ENCODE measurements at regions not wholly inside any gene's neighbourhood (a gene's known extent, or its start where the extent isn't known, plus 50 kb on each side); places are given as distances from the start of the nearest gene placed in this dataset.

GRCh38 chr15:97870771-97871170 lies 89.7 kb upstream of the ARRDC4 start:
- no peak for DNase-seq

DNA sequence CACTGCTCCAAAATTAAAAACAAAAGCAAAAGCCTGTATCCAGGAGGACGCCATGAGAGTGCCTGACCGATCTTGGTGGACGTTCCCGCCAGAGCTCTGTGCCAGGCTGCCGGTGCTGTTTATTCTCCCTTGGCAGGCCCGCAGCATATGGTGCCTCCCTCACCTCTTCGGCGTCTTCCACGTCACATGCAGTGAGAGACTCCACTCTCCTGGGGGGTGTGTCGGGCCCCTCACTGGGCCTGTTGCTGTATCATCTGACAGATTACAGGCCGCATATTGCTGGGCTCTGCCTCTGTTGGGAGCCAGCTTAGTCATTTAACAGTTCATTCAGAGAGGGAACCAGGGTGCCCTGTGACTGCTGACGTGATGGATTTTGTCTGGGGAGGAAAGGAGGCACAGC lies 86.4 kb upstream of the ARRDC4 start:
- DNase-seq: no peak

- no peak for DNase-seq
These were observed 85.4 kb upstream of the ARRDC4 start for GRCh38 chr15:97875025-97875512.

DNA sequence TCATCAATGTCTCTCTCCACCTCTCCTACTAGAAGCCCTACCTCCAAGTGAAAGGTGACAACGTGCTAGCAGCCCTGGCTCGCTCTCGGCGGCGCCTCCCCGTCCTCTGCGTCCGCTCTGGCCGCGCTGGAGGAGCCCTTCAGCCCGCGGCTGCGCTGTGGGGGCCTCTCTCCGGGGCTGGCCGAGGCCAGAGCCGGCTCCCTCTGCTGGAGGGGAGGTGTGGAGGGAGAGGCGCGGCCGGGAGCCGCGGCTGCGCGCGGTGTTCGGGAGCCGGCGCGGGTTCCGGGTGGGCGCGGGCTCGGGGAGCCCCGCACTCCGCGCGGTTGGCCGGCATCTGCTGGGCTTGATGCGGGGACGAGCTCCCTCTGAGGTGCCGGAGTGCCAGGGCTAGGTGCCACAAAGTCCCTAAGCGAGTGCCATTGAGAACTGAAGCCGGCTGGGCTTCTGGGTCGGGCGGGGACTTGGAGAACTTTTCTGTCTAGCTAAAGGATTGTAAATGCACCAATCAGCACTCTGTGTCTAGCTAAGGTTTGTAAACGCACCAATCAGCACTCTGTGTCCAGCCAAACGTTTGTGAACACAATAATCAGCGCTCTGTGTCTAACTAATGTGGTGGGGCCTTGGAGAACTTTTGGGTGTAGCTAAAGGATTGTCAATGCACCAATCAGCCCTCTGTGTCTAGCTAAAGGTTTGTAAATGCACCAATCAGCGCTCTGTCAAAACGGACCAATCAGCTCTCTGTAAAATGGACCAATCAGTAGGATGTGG lies 84.8 kb upstream of the ARRDC4 start:
- DNase-seq: no peak

DNA sequence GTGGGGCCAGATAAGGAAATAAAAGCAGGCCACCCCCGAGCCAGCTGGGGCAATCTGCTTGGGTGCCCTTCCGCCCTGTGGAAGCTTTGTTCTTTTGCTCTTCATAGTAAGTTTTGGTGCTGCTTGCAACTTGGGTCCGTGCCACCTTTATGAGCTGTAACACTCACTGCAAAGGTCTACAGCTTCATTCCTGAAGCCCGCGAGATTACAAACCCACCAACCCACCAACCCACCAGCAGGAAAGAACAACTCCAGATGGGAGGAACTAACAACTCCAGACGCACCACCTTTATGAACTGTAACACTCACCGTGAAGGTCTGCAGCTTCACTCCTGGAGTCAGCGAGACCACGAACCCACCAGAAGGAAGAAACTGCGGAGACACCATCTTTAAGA lies 84.2 kb upstream of the ARRDC4 start:
- no peak for DNase-seq

DNA sequence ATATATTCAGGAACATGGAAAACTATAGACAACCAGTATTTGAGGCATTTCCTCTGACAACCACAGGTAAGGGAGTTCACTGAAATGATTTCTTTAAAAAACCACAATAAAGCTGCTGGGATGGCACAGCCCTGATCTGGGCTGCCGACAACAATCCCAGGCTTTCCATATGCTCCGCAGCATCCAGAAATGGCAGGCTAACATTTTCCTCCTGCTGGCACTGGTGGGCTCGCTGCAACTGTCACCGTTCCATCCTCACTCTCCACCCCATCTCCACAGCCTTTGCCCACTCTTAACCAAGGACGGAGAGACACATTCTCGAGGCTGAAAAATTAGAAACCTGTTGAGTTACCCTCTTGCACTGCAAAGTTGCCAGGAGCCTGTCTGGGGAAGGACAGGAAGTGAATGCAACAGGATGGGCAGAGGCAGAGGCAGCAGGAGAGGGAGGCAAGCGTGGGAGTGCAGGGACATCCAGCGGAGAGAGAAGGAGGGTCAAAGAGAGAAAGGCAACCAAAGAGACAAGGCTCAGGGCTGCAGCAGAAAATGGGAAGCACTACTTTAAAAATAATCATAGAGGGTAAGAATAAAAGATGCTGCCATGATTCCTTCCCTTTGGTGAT lies 79.0 kb upstream of the ARRDC4 start:
- no peak for DNase-seq

- DNase-seq: no peak
These were observed 75.9 kb upstream of the ARRDC4 start for GRCh38 chr15:97884513-97885131.

GRCh38 chr15:97890307-97890706 lies 70.2 kb upstream of the ARRDC4 start:
- DNase-seq: no peak

DNA sequence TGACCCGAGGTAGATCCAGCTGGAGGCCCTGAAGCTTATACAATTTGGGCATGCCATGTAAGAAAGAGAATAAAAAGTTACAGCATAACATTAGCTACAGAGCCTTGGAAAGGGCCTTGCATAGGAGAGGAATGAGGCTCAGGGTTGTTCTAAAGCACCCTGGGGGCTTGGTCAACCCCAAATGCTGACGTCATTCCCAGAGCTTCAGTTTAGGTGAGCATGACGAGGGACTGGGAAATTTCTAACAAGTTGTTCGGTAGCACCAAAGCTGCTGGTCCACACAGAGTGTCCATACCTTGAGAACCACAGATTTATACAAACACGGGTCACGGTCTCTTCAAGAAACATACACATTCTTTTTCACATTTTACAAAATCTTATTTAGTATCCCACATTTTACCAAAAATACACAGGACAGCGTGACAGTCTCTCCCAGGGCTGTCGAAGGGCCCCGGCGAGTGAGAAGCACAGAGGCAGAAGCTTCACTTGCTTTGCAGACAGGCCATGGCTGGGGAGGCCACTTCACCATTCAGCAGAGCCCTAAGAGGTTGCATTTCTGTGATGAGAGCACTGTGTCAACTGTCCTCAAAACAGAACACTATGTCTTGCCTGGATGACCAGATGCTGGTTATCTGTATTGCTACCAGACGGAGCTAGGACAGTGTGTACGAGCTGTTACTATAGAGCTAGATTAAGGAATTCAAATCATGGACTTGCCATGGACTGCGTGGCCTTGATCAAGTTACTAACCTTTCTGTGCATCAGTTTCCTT lies 68.2 kb upstream of the ARRDC4 start:
- no peak for DNase-seq

GRCh38 chr15:97893967-97894366 lies 66.5 kb upstream of the ARRDC4 start:
- no peak for DNase-seq

GRCh38 chr15:97899981-97900380 lies 60.5 kb upstream of the ARRDC4 start:
- no peak for DNase-seq

- no peak for DNase-seq
These were observed 58.2 kb upstream of the ARRDC4 start for GRCh38 chr15:97902140-97902780.

DNA sequence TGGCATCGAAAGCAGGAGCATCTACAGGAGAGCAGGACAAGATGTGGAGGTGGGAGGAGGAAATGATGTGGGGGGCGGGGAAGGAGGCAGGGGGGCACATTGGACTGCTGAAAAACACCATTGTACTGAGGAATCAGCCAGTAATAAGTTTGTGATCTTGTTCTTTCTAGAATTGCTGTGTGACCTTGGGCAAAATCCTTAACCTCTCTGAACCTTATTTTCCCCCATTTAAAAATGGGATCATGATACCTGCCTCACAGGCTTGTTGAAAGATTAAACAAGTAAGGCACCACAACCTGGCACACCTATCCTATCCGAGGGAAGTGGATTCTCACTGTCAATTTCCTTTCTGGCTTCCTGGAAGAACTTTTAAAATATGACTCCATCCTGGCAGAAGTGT lies 56.9 kb upstream of the ARRDC4 start:
- no peak for DNase-seq

- peak; percentile 24 for DNase-seq
These were observed 56.4 kb upstream of the ARRDC4 start for GRCh38 chr15:97903971-97904572.

GRCh38 chr15:97909291-97909891 lies 51.1 kb upstream of the ARRDC4 start:
- peak; percentile 65 for DNase-seq
